Adipocyte (in vitro differentiated cells): ENCODE measurements at regions not wholly inside any gene's neighbourhood (a gene's known extent, or its start where the extent isn't known, plus 50 kb on each side); places are given as distances from the start of the nearest gene placed in this dataset.

Experiments
- DNase-seq: peaks from one replicate; pipeline ENCODE4 v3.0.0-alpha.2; 2015; ENCODE audit warnings: low read depth
- H3K27me3 ChIP-seq: replicated peaks from 2 replicates; pipeline ENCODE4 v1.7.0; 2013; ENCODE audit warnings: mild to moderate bottlenecking, low read length, moderate library complexity; ENCODE audit not compliant: control insufficient read depth, insufficient read depth
- H3K36me3 ChIP-seq: 2 replicates; pipeline ENCODE4 v1.7.0; 2013; ENCODE audit warnings: low read length, mild to moderate bottlenecking, moderate library complexity; ENCODE audit not compliant: control insufficient read depth, insufficient read depth, severe bottlenecking
- H3K4me1 ChIP-seq: 2 replicates; pipeline ENCODE4 v1.7.0; 2013; ENCODE audit warnings: mild to moderate bottlenecking, low read length, moderate library complexity; ENCODE audit not compliant: control insufficient read depth, insufficient read depth
- H3K4me3 ChIP-seq: 2 replicates; pipeline ENCODE4 v1.7.0; 2013; ENCODE audit warnings: mild to moderate bottlenecking, low read length, moderate library complexity
- H3K9ac ChIP-seq: 2 replicates; pipeline ENCODE4 v1.7.0; 2013; ENCODE audit warnings: mild to moderate bottlenecking, low read length, moderate library complexity
- H3K9me3 ChIP-seq: 2 replicates; pipeline ENCODE4 v1.7.0; 2013; ENCODE audit warnings: mild to moderate bottlenecking, low read length, moderate library complexity; ENCODE audit not compliant: control insufficient read depth

DNA sequence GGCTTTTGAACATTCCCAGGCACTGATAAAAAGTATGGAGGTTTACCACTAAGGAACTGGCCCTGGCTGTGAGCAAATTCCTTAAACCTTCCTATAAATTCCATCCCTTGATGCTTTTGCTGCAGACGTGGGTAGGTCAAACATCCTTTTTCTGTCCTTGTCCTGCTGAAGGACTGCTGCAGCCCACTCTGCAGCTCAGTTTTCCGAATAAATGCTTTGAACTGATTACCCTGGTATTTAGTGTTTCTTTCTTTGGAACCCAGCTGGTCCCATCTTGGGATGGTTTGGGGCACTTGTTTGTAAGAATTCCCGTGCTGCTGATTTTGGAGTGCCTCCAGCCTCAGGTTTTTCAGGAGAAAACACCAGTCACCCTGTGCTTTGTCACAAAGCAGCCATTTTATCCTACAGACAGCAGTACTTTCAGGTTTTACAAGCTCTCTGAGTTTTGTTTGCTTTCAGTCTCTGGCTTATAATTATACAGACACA, 815.9 kb downstream of the VGLL3 start:
- Histone ChIP-seq H3K27me3 (no peaks in the 10 kb centered on the region), H3K9me3 (no peaks in the 10 kb centered on the region), H3K36me3 (no peaks in the 10 kb centered on the region), H3K9ac (no peak overlapping the region), H3K4me3 (no peak overlapping the region), H3K4me1 (no peaks in the 10 kb centered on the region)
- no peak for DNase-seq

GRCh38 chr3:86173401-86173800, 817.5 kb downstream of the VGLL3 start:
- Histone ChIP-seq H3K9me3 (no peaks in the 10 kb centered on the region), H3K9ac (no peak overlapping the region), H3K27me3 (no peaks in the 10 kb centered on the region), H3K4me1 (no peaks in the 10 kb centered on the region), H3K36me3 (no peaks in the 10 kb centered on the region), H3K4me3 (no peak overlapping the region)
- DNase-seq = no peak

DNA sequence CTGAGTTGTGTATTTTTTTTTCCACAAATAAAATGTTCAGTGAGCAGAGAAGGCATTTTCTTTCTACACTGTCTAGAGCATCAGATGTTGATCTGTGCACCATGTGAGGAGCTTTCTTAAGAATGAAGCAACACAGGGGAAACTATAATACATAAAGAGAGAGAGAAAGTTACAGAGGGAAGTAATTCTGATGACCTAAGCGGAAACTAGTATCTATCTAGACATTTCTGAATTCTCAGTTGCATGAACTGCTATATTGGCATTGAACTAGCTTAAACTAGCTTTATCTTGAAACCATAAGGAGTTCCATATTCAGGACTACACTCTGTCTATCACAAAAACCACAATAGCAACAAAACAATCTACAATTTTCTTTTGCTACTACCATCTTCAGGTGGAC, 822.4 kb downstream of the VGLL3 start:
- H3K4me1 ChIP-seq = no peaks in the 10 kb centered on the region
- H3K9ac ChIP-seq = no peak overlapping the region
- no peaks in the 10 kb centered on the region for H3K27me3 ChIP-seq
- H3K4me3 ChIP-seq = no peak overlapping the region
- DNase-seq = no peak
- H3K36me3 ChIP-seq = no peaks in the 10 kb centered on the region
- H3K9me3 ChIP-seq = no peaks in the 10 kb centered on the region

DNA sequence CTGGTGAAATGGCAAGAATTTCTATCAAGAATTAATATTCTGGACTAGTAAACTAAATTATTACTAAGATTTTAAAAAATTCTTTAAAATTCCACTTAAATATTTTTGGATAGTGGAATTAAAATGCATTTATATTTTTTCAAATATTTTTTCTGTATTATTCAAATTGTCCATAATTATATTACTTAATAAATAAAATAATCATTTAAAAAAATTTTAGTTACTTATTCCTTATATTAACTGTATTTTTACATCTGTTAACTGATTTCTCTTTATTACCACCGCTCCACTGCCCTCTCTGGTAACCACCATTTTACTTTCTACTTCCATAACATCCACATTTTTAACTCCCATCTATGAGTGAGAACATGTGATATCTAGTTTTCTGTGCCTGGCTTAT, 828.4 kb downstream of the VGLL3 start:
- no peak for DNase-seq
- H3K27me3 ChIP-seq = no peaks in the 10 kb centered on the region
- H3K4me1 ChIP-seq = no peaks in the 10 kb centered on the region
- H3K4me3 ChIP-seq = no peak overlapping the region
- H3K36me3 ChIP-seq = no peaks in the 10 kb centered on the region
- no peak overlapping the region for H3K9ac ChIP-seq
- H3K9me3 ChIP-seq = no peaks in the 10 kb centered on the region

- Histone ChIP-seq H3K36me3 (no peaks in the 10 kb centered on the region), H3K4me1 (no peaks in the 10 kb centered on the region), H3K9me3 (no peaks in the 10 kb centered on the region), H3K9ac (no peak overlapping the region), H3K27me3 (no peaks in the 10 kb centered on the region), H3K4me3 (no peak overlapping the region)
- DNase-seq = no peak
These were observed 829.5 kb downstream of the VGLL3 start for GRCh38 chr3:86161493-86161892.

GRCh38 chr3:86152620-86153019, 838.3 kb downstream of the VGLL3 start:
- H3K27me3 ChIP-seq = no peaks in the 10 kb centered on the region
- no peaks in the 10 kb centered on the region for H3K9me3 ChIP-seq
- H3K4me3 ChIP-seq = no peak overlapping the region
- no peak overlapping the region for H3K9ac ChIP-seq
- no peak for DNase-seq
- H3K36me3 ChIP-seq = no peaks in the 10 kb centered on the region
- no peaks in the 10 kb centered on the region for H3K4me1 ChIP-seq

GRCh38 chr3:86149054-86149453, 841.9 kb downstream of the VGLL3 start:
- DNase-seq = no peak
- Histone ChIP-seq H3K4me3 (no peak overlapping the region), H3K9ac (no peak overlapping the region), H3K9me3 (no peaks in the 10 kb centered on the region), H3K27me3 (no peaks in the 10 kb centered on the region), H3K36me3 (no peaks in the 10 kb centered on the region), H3K4me1 (no peaks in the 10 kb centered on the region)

DNA sequence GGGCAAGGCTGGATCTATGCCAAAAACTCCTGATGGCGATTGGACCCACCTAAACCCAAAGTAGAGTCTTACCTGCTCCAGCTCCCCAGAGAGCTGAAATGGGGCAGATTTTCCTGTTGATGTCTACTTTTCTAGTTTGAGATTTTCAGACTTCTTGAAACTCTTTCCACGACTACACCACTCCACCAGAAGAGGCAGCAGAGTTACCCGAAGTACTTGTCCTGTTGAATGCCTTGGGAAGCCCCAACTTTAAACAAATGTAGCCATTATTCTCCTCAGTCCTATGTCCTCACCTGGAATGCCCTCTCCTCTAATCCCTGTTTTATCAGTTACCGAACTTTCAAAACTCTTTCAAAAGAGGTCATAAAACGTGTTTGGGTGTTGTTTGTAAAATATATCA, 843.8 kb downstream of the VGLL3 start:
- Histone ChIP-seq H3K9me3 (no peaks in the 10 kb centered on the region), H3K4me1 (no peaks in the 10 kb centered on the region), H3K27me3 (no peaks in the 10 kb centered on the region), H3K9ac (no peak overlapping the region), H3K36me3 (no peaks in the 10 kb centered on the region), H3K4me3 (no peak overlapping the region)
- no peak for DNase-seq

GRCh38 chr3:86126552-86126951, 864.4 kb downstream of the VGLL3 start:
- no peak for DNase-seq
- H3K4me1 ChIP-seq = no peaks in the 10 kb centered on the region
- no peak overlapping the region for H3K9ac ChIP-seq
- no peaks in the 10 kb centered on the region for H3K9me3 ChIP-seq
- H3K27me3 ChIP-seq = no peaks in the 10 kb centered on the region
- H3K36me3 ChIP-seq = no peaks in the 10 kb centered on the region
- H3K4me3 ChIP-seq = no peak overlapping the region
